T47D (cell line): ENCODE measurements at regions not wholly inside any gene's neighbourhood (a gene's known extent, or its start where the extent isn't known, plus 50 kb on each side); places are given as distances from the start of the nearest gene placed in this dataset.

Experiments used
- DNase-seq, 2 experiments: peaks; one replicate each; pipeline versions ENCODE4 v3.0.0 to v3.0.0-alpha.2; 2011 to 2012; ENCODE audit warnings: low read depth in 1 of 2, low spot score in 1 of 2
- JUND ChIP-seq: IDR thresholded peaks from 2 replicates; pipeline ENCODE4 v1.6.1; 2012; ENCODE audit warnings: low read depth
- in situ Hi-C: cut with HindIII; loops from 2 replicates; pipeline ENCODE4 v1.10.0; 2016; ENCODE audit warnings: low sequenced_read_pairs, low pct_unique_long_range_greater_than_20kb

DNA sequence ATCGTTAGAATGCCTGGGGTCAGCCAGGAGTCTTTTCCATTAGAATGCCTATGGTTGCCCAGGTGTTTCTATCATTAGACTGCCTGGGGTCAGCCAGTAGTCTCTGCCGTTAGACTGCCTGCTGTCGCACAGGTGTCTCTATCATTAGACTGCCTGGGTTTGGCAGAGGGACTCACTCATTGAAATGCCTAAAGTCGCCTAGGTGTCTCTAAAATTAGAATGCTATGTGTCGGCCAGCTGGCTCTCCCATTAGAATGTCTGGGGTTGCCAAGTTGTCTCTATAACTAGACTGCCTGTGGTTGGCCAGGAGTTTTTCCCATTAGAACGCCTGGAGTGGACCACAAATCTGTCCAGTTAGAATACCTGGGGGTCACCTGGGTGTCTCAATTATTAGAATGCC is 2266.5 kb downstream of the TP53TG3F start:
- no peak for TF ChIP-seq JUND
- in situ Hi-C loops, result no loop called here
- DNase-seq, result no peak

DNA sequence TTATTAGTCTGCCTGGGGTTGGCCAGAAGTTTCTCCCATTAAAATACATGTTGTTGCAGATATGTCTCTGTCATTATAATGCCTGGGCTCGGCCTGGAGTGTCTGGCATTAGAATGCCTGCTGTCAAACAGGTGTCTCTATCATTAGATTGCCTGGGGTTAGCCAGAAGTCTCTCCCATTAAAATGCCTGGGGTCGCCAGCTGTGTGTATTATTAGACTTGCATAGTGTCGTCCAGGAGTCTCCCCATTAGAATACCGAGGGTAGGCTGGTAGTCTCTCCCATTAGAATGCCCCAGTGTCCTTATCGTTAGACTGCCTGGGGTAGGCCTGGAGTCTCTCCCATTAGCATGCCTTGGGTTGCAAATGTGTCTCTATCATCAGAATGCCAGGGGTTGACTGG is 2270.8 kb downstream of the TP53TG3F start:
- DNase-seq, result no peak
- TF ChIP-seq JUND, result no peak
- in situ Hi-C loops, result no loop called here

DNA sequence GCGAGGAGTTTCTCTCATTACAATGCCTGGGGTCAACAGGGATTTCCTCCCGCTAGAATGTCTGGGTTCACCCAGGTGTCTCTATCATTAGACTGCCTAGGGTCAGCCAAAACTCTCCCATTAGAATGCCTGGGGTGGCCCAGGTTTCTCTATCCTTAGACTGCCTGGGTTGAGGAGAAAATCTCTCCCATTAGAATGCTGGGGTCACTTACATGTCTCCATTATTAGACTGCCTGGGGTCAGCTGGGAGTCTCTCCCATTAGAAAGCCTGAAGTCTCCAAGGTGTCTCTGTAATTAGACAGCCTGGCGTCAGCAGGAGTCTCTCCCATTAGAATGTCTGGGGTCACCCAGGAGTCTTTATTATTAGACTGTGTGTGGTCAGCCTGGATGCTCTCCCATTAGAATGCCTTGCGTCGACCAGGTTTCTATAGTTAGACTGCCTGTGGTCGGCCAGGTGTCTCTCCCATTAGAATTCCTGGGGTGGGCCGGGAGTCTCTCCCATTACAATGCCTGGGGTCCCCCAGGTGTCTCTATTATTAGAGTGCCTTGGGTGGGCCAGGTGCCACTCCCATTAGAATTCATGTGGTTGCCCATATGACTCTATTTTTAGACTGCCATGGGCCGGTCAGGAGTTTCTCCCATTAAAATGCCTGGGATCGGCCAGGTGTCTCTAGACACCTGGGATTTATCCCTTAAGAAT is 2272.1 kb downstream of the TP53TG3F start:
- no peak for DNase-seq
- in situ Hi-C loops, result no loop called here
- no peak for TF ChIP-seq JUND

DNA sequence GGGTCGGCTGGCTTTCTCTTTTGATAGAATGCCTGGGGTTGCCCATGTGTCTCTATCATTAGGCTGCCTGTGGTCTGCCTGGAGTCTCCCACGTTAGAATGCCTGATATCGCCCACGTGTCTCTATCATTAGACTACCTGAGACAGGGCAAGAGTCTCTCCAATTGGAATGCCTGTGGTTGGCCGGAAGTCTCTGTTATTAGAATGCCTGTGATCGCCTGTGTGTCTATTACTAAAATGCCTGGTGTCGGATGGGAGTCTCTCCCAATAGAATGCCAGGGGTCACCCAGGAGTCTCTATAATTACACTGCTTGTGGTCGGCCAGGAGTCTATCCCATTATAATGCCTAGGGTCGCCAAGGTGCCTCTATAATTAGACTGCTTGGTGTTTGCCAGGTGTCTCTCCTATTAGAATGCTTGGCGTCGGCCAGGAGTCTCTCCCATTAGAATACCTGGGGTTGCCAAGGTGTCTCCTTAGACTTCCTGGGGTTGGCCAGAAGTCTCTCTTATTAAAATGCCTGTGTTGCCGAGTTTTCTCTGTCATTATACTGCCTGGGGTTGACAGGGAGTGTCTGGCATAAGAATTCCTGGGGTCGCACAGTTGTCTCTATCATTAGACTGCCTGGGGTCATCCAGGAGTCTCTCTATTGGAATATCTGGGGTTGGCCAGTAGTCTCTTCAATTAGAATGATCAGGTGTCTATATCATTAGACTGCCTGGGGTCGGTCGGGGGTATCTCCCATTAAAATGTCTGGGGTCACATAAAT is 2272.8 kb downstream of the TP53TG3F start:
- TF ChIP-seq JUND, result no peak
- in situ Hi-C loops, result no loop called here
- DNase-seq, result no peak

DNA sequence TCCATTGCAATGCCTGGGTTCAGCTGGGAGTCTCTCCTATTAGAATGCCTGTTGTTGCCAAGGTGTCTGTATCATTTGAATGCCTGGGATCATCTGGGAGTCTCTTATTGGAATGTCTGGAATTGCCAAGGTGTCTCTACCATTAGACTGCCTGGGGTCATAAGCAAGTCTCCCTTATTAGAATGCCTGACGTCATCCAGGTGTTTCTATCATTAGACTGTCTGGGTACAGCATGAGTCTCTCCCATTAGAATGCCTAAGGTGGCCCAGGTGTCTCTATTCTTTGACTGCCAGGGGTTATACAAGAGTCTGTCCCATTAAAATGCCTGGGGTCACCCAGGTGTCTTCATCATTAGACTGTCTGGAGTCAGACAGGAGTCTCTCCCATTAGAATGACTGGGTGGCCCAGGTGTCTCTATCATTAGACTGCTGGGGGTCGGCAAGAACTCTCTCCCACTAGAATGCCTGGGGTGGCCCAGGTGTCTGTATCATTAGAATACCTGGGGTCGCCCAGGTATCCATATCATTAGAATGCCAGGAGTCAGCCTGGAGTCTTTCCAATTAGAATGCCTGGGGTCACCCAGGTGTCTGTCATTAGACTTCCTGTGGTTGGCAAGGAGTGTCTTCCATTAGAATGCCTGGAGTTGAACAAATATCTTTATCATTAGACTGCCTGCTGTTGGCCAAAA is 2274.0 kb downstream of the TP53TG3F start:
- TF ChIP-seq JUND, result no peak
- no peak for DNase-seq
- in situ Hi-C loops, result no loop called here

DNA sequence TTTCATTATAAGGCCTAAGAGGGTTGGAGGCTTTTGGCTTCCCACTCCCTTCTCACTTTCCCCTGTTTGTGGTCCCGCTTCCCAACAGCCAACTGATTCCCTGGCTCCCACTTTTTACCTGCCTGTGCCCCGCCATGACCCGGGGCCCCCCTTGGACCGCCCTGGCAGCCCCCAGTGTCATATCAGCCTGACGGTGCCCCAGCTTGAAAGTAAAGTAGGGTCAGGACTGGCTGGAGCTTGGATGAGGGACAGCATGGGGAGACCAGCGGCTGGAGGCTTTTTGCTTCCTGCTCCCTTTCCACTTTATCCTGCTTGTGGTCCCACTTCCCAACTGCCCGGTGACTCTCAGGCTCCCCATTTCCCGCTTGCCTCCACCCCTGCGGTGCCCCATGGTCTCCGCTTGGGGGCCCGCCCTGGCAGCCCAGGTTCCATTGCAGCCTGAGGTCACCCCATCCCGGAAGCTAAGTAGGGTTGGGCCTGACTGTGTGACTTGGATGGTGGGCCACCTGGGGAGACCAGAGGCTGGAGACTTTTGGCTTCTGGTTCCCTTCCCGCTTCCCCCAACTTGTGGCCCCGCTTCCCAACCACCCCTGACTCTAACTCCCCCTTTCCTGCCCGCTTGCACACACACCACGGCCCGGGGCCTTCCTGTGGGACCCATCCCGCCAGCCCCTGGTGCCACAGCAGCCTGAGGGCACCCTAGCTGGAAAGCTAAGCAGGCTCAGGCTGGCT is 2274.7 kb downstream of the TP53TG3F start:
- in situ Hi-C loops, result no loop called here
- TF ChIP-seq JUND, result no peak
- DNase-seq, result no peak

DNA sequence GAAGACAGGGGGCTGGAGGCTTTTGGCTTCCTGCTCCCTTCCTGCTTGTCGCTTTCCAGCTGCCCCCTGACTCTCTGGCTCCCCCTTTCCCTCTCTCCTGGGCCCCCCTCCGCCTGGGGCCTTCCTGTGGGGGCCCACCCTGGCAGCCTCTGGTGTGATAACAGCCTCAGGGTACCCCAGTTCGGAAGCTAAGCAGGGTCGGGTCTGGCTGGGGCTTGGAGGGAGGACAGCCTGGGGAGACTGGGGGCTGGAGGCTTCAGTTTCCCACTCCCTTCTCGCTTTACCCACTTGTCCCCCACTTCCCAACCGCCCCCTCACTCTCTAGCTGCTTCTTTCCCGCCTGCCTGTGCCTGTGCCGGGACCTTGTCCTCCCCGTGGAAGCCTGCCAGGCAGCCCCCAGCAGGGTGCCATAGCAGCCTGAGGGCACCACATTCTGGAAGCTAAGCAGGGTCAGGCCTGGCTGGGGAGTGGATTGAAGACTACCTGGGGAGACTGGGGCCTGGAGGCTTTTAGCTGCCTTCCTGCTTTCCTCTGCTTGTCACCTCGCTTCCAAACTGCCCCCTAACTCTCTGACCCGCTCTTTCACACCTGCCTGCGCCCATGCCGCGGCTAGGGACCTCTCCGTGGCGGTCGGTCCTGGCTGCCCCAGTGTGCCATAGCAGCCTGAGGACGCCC is 2275.5 kb downstream of the TP53TG3F start:
- no peak for DNase-seq
- in situ Hi-C loops, result no loop called here
- no peak for TF ChIP-seq JUND

DNA sequence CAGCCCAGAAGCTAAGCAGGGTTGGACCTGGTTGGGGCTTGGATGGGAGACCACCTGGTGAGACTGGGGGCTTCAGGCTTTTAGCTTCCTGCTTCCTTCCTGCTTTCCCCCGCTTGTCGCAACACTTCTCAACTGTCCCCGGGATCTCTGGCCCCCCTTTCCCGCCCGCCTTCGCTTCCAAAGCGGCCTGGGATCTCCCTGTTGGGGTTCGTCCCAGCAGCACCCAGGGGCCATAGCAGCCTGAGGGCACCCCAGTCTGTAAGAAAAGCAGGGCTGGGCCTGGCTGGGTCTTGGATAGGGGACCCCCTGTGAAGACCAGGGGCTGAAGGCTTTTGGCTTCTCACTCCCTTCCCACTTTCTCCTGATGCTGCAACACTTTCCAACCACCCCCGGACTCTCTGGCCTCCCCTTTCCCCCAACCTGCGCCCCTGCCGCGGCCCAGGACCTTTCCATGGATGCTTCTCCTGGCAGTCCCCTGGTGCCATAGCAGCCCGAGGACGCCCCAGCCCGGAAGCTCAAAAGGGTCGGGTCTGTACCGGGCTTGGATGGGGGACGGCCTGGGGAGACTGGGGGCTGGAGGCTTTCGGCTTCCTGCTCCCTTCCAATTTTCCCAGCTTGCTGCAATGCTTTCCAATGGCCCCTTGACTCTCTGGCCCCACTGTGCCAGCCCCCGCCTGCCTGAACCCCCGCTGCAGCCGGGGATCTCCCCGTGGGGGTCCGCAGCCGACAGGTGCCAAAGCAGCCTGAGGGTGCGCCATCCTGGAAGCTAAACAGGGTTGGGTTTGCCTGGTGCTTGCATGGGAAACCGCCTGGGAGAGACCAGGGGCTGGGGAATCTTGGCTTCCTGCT is 2276.2 kb downstream of the TP53TG3F start:
- no peak for DNase-seq

DNA sequence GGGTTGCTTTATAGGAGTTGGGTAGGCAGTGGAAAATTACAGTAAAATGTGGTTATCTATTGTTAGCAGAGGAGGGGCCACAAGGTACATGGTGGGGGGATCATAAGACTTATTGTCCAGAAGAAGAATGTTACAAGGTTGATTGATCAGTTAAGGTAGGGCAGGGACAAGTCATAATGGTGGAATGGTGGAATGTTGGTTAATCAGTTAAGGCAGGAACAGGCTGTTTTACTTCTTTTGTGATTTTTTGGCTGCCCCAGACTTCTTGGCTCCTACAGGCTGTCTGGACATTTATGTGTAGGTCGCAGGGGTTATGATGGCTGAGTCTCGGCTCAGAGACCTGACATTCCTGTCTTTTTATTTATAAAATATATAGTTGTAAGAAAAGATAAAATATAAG is 2277.1 kb downstream of the TP53TG3F start:
- DNase-seq, result no peak
- TF ChIP-seq JUND, result no peak
- in situ Hi-C loops, result no loop called here

More for the DNA sequence above, 2276.2 kb downstream of the TP53TG3F start:
- no peak for TF ChIP-seq JUND
- in situ Hi-C loops, result no loop called here

DNA sequence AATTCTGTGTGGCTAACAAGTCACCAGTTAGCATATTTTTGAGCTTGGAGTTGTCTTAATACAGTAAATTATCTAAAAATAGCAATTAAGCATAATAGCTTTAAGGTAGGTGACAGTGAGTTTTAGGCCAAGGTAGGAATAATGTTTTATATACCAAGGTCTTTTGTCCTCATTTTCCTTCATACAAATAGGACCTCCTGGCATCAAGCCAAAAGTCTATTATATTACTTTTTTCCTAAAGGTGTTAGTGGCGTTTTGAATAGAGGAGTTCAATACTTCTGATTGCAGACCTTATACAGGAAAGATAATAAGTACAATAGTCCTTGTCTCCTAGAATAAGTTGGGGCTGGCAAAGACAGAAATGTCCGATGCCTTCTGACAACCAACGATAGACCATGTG is 2277.7 kb downstream of the TP53TG3F start:
- no peak for TF ChIP-seq JUND
- in situ Hi-C loops, result no loop called here
- DNase-seq, result peak in 1 of 2 experiments; percentile 2

DNA sequence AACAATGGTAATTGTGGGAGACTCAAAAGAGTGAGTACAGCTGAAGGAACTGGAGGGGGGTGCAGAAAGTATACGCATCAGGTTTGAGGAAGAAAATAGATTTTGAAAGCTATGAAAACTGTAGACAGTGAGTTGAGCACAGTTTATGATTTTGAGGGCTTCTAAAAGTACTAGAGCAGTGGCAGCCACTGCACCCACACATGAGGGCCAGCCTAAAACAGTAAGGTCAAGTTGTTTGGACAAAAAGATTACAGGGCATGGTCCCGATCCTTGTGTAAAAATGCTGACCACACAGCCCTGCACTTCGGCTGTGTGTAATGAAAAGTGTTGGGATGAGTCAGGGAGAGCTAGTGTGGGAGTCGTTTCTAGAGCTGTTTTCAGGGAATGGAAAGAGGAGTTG is 2282.1 kb downstream of the TP53TG3F start:
- in situ Hi-C loops, result no loop called here
- DNase-seq, result no peak
- TF ChIP-seq JUND, result no peak
